ENCODE measurements at regions not wholly inside any gene's neighbourhood (a gene's known extent, or its start where the extent isn't known, plus 50 kb on each side); places are given as distances from the start of the nearest gene placed in this dataset.

- no peaks in the 10 kb centered on the region for H3K27me3 ChIP-seq (ENCODE audit: control insufficient read depth, insufficient read depth, low read length, poor library complexity, severe bottlenecking)
- 100% methylated on average over 2 of the region's 2 CpGs; no CpG with 5 or more reads in 1 of the 2 experiments for WGBS, 2 experiments
- no peak overlapping the region for H3K27ac ChIP-seq (ENCODE audit: insufficient read depth, low read depth, low read length, poor library complexity, severe bottlenecking)
- no peaks in the 10 kb centered on the region for H3K4me1 ChIP-seq (ENCODE audit: control insufficient read depth, insufficient read depth, low read length)
- no peaks in the 10 kb centered on the region for H3K9me3 ChIP-seq (ENCODE audit: control insufficient read depth, low read length)
- H3K36me3 ChIP-seq (ENCODE audit: control insufficient read depth, insufficient read depth, low read length) = no peaks in the 10 kb centered on the region
- H3K4me3 ChIP-seq (ENCODE audit: insufficient read depth, low read depth, low read length) = no peak overlapping the region
These were observed 571.2 kb upstream of the MGAT4C start for GRCh38 chr12:86827409-86827808.

GRCh38 chr12:86826051-86826450 lies 569.9 kb upstream of the MGAT4C start:
- Histone ChIP-seq H3K27ac (ENCODE audit: insufficient read depth, low read depth, low read length, poor library complexity, severe bottlenecking) (no peak overlapping the region), H3K4me1 (ENCODE audit: control insufficient read depth, insufficient read depth, low read length) (no peaks in the 10 kb centered on the region), H3K9me3 (ENCODE audit: control insufficient read depth, low read length) (no peaks in the 10 kb centered on the region), H3K27me3 (ENCODE audit: control insufficient read depth, insufficient read depth, low read length, poor library complexity, severe bottlenecking) (no peaks in the 10 kb centered on the region), H3K4me3 (ENCODE audit: insufficient read depth, low read depth, low read length) (no peak overlapping the region), H3K36me3 (ENCODE audit: control insufficient read depth, insufficient read depth, low read length) (no peaks in the 10 kb centered on the region)
- WGBS, 2 experiments = 96 to 100% methylated on average over 2 of the region's 2 CpGs

DNA sequence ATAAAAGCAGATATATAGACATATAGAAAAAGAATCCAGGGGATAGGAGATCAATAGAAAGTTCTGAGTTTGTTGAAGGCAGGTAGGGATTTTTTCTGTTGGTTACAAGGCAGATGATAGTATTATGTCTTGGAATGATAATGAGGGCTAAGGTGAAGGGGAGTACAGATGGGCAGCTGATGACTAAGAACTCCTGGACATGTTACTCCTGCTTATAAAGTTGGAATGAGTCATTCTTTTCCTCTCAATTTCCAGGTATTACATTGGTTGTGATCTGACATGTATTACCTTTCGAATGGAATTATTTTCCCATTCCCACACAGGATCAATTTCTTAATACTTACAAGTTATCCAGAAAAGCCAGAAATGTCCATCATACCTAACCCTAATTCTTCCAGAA lies 545.2 kb upstream of the MGAT4C start:
- Histone ChIP-seq H3K27me3 (ENCODE audit: control insufficient read depth, insufficient read depth, low read length, poor library complexity, severe bottlenecking) (no peaks in the 10 kb centered on the region), H3K4me3 (ENCODE audit: insufficient read depth, low read depth, low read length) (no peak overlapping the region), H3K36me3 (ENCODE audit: control insufficient read depth, insufficient read depth, low read length) (no peaks in the 10 kb centered on the region), H3K9me3 (ENCODE audit: control insufficient read depth, low read length) (no peaks in the 10 kb centered on the region), H3K27ac (ENCODE audit: insufficient read depth, low read depth, low read length, poor library complexity, severe bottlenecking) (no peak overlapping the region), H3K4me1 (ENCODE audit: control insufficient read depth, insufficient read depth, low read length) (no peaks in the 10 kb centered on the region)
- WGBS, 2 experiments = 60 to 100% methylated on average over 1 of the region's 1 CpG

DNA sequence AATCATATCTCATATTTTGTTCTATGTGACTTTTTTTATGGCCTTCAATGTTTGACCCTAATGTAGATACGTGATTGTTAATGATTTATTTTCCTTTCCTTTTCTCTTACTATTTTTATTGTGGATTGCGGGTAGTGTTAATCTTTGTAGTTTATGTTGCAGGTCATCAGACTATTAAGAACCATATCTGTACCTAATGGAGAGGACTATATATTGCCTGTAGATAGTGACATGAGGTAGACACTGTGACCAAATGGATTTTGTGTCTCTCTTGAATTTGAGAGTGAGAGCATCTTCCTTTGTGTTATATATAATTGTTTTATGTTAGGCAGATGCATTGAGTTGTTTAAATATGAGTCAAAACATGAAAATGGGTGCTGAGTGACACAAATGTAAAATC lies 543.4 kb upstream of the MGAT4C start:
- Histone ChIP-seq H3K4me1 (ENCODE audit: control insufficient read depth, insufficient read depth, low read length) (no peaks in the 10 kb centered on the region), H3K9me3 (ENCODE audit: control insufficient read depth, low read length) (no peaks in the 10 kb centered on the region), H3K27me3 (ENCODE audit: control insufficient read depth, insufficient read depth, low read length, poor library complexity, severe bottlenecking) (no peaks in the 10 kb centered on the region), H3K27ac (ENCODE audit: insufficient read depth, low read depth, low read length, poor library complexity, severe bottlenecking) (no peak overlapping the region), H3K4me3 (ENCODE audit: insufficient read depth, low read depth, low read length) (no peak overlapping the region), H3K36me3 (ENCODE audit: control insufficient read depth, insufficient read depth, low read length) (no peaks in the 10 kb centered on the region)
- 100% methylated on average over 1 of the region's 2 CpGs; no CpG with 5 or more reads in 1 of the 2 experiments for WGBS, 2 experiments

DNA sequence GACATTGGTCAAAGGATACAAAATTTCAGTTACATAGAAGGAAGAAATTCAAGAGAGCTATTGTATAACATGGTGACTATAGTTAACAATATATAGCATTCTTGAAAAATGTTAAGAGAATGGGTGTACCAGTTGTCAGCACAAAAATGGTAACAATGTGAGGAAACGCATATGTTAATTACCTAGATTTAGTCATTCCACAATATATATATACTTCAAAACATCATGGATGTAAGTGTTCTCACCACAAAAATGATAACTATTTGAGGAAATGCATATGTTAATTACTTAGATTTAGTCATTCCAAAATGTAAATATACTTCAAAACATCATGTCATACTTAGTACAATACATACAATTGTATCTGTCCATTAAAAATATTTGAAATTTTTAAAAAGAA lies 540.4 kb upstream of the MGAT4C start:
- Histone ChIP-seq H3K9me3 (ENCODE audit: control insufficient read depth, low read length) (no peaks in the 10 kb centered on the region), H3K27me3 (ENCODE audit: control insufficient read depth, insufficient read depth, low read length, poor library complexity, severe bottlenecking) (no peaks in the 10 kb centered on the region)

GRCh38 chr12:86788661-86789060 lies 532.5 kb upstream of the MGAT4C start:
- H3K27me3 ChIP-seq (ENCODE audit: control insufficient read depth, insufficient read depth, low read length, poor library complexity, severe bottlenecking) = no peaks in the 10 kb centered on the region
- no peak overlapping the region for H3K27ac ChIP-seq (ENCODE audit: insufficient read depth, low read depth, low read length, poor library complexity, severe bottlenecking)
- H3K4me1 ChIP-seq (ENCODE audit: control insufficient read depth, insufficient read depth, low read length) = no peaks in the 10 kb centered on the region
- H3K36me3 ChIP-seq (ENCODE audit: control insufficient read depth, insufficient read depth, low read length) = no peaks in the 10 kb centered on the region
- H3K4me3 ChIP-seq (ENCODE audit: insufficient read depth, low read depth, low read length) = no peak overlapping the region
- H3K9me3 ChIP-seq (ENCODE audit: control insufficient read depth, low read length) = no peaks in the 10 kb centered on the region

More for the DNA sequence above, 540.4 kb upstream of the MGAT4C start:
- H3K27ac ChIP-seq (ENCODE audit: insufficient read depth, low read depth, low read length, poor library complexity, severe bottlenecking) = no peak overlapping the region
- no peaks in the 10 kb centered on the region for H3K4me1 ChIP-seq (ENCODE audit: control insufficient read depth, insufficient read depth, low read length)
- no peaks in the 10 kb centered on the region for H3K36me3 ChIP-seq (ENCODE audit: control insufficient read depth, insufficient read depth, low read length)
- no CpG with 5 or more reads among the region's 1 CpG for WGBS, 2 experiments
- H3K4me3 ChIP-seq (ENCODE audit: insufficient read depth, low read depth, low read length) = no peak overlapping the region

DNA sequence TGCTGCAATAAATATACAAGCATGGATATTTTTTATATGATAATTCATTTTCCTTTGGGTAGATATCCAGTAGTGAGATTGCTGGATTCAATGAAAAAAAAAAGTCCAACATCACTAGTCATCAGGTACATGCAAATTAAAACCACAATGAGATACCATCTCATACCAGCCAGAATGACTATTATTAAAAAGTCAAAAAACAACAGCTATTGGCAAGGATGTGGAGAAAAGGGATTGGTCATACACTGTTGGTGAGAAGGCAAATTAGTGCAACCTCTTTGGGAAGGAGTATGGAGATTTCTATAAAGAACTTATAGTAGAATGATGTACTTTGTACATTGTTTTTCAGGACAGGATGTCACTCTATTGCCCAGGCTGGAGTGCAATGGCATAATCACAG lies 531.2 kb upstream of the MGAT4C start:
- no peak overlapping the region for H3K4me3 ChIP-seq (ENCODE audit: insufficient read depth, low read depth, low read length)
- H3K9me3 ChIP-seq (ENCODE audit: control insufficient read depth, low read length) = no peaks in the 10 kb centered on the region
- H3K36me3 ChIP-seq (ENCODE audit: control insufficient read depth, insufficient read depth, low read length) = no peaks in the 10 kb centered on the region

GRCh38 chr12:86777325-86777724 lies 521.1 kb upstream of the MGAT4C start:
- Histone ChIP-seq H3K4me3 (ENCODE audit: insufficient read depth, low read depth, low read length) (no peak overlapping the region), H3K9me3 (ENCODE audit: control insufficient read depth, low read length) (no peaks in the 10 kb centered on the region), H3K27me3 (ENCODE audit: control insufficient read depth, insufficient read depth, low read length, poor library complexity, severe bottlenecking) (no peaks in the 10 kb centered on the region), H3K27ac (ENCODE audit: insufficient read depth, low read depth, low read length, poor library complexity, severe bottlenecking) (no peak overlapping the region), H3K4me1 (ENCODE audit: control insufficient read depth, insufficient read depth, low read length) (no peaks in the 10 kb centered on the region), H3K36me3 (ENCODE audit: control insufficient read depth, insufficient read depth, low read length) (no peaks in the 10 kb centered on the region)
- 96 to 98% methylated on average over 2 of the region's 2 CpGs for WGBS, 2 experiments

More for the DNA sequence above, 531.2 kb upstream of the MGAT4C start:
- Histone ChIP-seq H3K27me3 (ENCODE audit: control insufficient read depth, insufficient read depth, low read length, poor library complexity, severe bottlenecking) (no peaks in the 10 kb centered on the region), H3K27ac (ENCODE audit: insufficient read depth, low read depth, low read length, poor library complexity, severe bottlenecking) (no peak overlapping the region), H3K4me1 (ENCODE audit: control insufficient read depth, insufficient read depth, low read length) (no peaks in the 10 kb centered on the region)

- Histone ChIP-seq H3K4me1 (ENCODE audit: control insufficient read depth, insufficient read depth, low read length) (no peaks in the 10 kb centered on the region), H3K4me3 (ENCODE audit: insufficient read depth, low read depth, low read length) (no peak overlapping the region), H3K9me3 (ENCODE audit: control insufficient read depth, low read length) (no peaks in the 10 kb centered on the region), H3K27ac (ENCODE audit: insufficient read depth, low read depth, low read length, poor library complexity, severe bottlenecking) (no peak overlapping the region), H3K27me3 (ENCODE audit: control insufficient read depth, insufficient read depth, low read length, poor library complexity, severe bottlenecking) (no peaks in the 10 kb centered on the region), H3K36me3 (ENCODE audit: control insufficient read depth, insufficient read depth, low read length) (no peaks in the 10 kb centered on the region)
- no CpG with 5 or more reads among the region's 1 CpG for WGBS, 2 experiments
These were observed 518.7 kb upstream of the MGAT4C start for GRCh38 chr12:86774841-86775388.

- no peak overlapping the region for H3K27ac ChIP-seq (ENCODE audit: insufficient read depth, low read depth, low read length, poor library complexity, severe bottlenecking)
- H3K27me3 ChIP-seq (ENCODE audit: control insufficient read depth, insufficient read depth, low read length, poor library complexity, severe bottlenecking) = no peaks in the 10 kb centered on the region
- 80 to 90% methylated on average over 2 of the region's 2 CpGs for WGBS, 2 experiments
- no peaks in the 10 kb centered on the region for H3K36me3 ChIP-seq (ENCODE audit: control insufficient read depth, insufficient read depth, low read length)
- H3K4me1 ChIP-seq (ENCODE audit: control insufficient read depth, insufficient read depth, low read length) = no peaks in the 10 kb centered on the region
- H3K4me3 ChIP-seq (ENCODE audit: insufficient read depth, low read depth, low read length) = no peak overlapping the region
- H3K9me3 ChIP-seq (ENCODE audit: control insufficient read depth, low read length) = no peaks in the 10 kb centered on the region
These were observed 516.5 kb upstream of the MGAT4C start for GRCh38 chr12:86772696-86773095.

- no peak overlapping the region for H3K27ac ChIP-seq (ENCODE audit: insufficient read depth, low read depth, low read length, poor library complexity, severe bottlenecking)
- H3K4me1 ChIP-seq (ENCODE audit: control insufficient read depth, insufficient read depth, low read length) = no peaks in the 10 kb centered on the region
- no peaks in the 10 kb centered on the region for H3K9me3 ChIP-seq (ENCODE audit: control insufficient read depth, low read length)
- H3K4me3 ChIP-seq (ENCODE audit: insufficient read depth, low read depth, low read length) = no peak overlapping the region
- no peaks in the 10 kb centered on the region for H3K36me3 ChIP-seq (ENCODE audit: control insufficient read depth, insufficient read depth, low read length)
- no peaks in the 10 kb centered on the region for H3K27me3 ChIP-seq (ENCODE audit: control insufficient read depth, insufficient read depth, low read length, poor library complexity, severe bottlenecking)
These were observed 514.7 kb upstream of the MGAT4C start for GRCh38 chr12:86770871-86771270.

All from ectodermal cell (in vitro differentiated cells).